H1 (cell line): ENCODE measurements at regions not wholly inside any gene's neighbourhood (a gene's known extent, or its start where the extent isn't known, plus 50 kb on each side); places are given as distances from the start of the nearest gene placed in this dataset.

Experiments
- EZH2 ChIP-seq: fragments of 200-600 bp; sonication (generic); IDR thresholded peaks from 2 replicates; pipeline ENCODE4 v1.7.1; 2012; ENCODE audit warnings: low read depth, mild to moderate bottlenecking, moderate library complexity, low read length, inconsistent platforms; ENCODE audit not compliant: severe bottlenecking
- GABPA ChIP-seq: IDR thresholded peaks from 2 replicates; pipeline ENCODE4 v1.6.1; 2011; ENCODE audit warnings: mild to moderate bottlenecking, low read length, moderate library complexity, borderline replicate concordance; ENCODE audit not compliant: insufficient read depth
- POLR2A ChIP-seq, 2 experiments: IDR thresholded peaks; 1 replicate in 1 of 2; 2 replicates in 1 of 2; pipeline ENCODE4 v1.6.1; 2011; ENCODE audit warnings: low read depth in 2 of 2, low read length in 2 of 2, mild to moderate bottlenecking in 2 of 2; ENCODE audit errors: control extremely low read depth in 1 of 2
- RNF2 ChIP-seq: fragments of 200-900, 300-1000 bp; sonication (generic); IDR thresholded peaks from 2 replicates; pipeline ENCODE4 v1.7.1; 2016; ENCODE audit warnings: borderline replicate concordance, low read depth, mild to moderate bottlenecking, antibody characterized with exemption, low read length; ENCODE audit not compliant: poor library complexity, severe bottlenecking; ENCODE audit errors: missing control alignments
- TF ChIP-seq, protein P1 (sequence below), 3 experiments: IDR thresholded peaks; 1 replicate in 2 of 3; 2 replicates in 1 of 3; pipeline versions ENCODE4 v1.5.1 to v1.6.1; 2011; ENCODE audit warnings: low read length in 3 of 3, mild to moderate bottlenecking in 3 of 3, inconsistent platforms in 2 of 3, low read depth in 1 of 3, moderate library complexity in 1 of 3; ENCODE audit not compliant: insufficient read depth in 1 of 3; ENCODE audit errors: control extremely low read depth in 1 of 3

DNA sequence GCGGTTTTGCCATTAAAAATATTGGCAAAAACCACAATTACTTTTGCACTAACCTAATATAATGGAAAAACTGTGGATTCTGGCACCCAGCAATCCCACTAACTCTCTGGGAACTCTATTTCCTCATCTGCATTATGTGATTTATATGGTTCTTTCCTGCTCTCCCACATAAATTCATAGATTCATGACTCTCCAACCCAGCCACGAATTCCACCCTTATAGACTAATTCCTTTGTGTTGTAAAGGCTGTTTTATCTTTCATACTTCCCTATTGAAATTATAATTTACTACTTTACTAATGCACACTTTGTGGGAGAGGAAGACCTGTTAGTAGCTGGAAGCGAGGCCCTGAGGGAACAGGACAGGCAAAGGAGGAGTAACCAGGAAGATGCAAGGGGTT is 88.4 kb upstream of the GNAO1 start:
- TF ChIP-seq POLR2A (IDR thresholded peaks at IDR 0.05; ENCODE audit: control extremely low read depth in 1 of 2, low read depth in 2 of 2, low read length in 2 of 2) (no peak), GABPA (no peak), RNF2 (no peak), EZH2 (no peak)
- TF ChIP-seq, protein P1, sequence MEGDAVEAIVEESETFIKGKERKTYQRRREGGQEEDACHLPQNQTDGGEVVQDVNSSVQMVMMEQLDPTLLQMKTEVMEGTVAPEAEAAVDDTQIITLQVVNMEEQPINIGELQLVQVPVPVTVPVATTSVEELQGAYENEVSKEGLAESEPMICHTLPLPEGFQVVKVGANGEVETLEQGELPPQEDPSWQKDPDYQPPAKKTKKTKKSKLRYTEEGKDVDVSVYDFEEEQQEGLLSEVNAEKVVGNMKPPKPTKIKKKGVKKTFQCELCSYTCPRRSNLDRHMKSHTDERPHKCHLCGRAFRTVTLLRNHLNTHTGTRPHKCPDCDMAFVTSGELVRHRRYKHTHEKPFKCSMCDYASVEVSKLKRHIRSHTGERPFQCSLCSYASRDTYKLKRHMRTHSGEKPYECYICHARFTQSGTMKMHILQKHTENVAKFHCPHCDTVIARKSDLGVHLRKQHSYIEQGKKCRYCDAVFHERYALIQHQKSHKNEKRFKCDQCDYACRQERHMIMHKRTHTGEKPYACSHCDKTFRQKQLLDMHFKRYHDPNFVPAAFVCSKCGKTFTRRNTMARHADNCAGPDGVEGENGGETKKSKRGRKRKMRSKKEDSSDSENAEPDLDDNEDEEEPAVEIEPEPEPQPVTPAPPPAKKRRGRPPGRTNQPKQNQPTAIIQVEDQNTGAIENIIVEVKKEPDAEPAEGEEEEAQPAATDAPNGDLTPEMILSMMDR (IDR thresholded peaks at IDR 0.05; ENCODE audit: control extremely low read depth in 1 of 3, insufficient read depth in 1 of 3, low read depth in 1 of 3, low read length in 3 of 3) = no peak
